Heart left ventricle (tissue), 16 donors: ENCODE measurements at regions not wholly inside any gene's neighbourhood (a gene's known extent, or its start where the extent isn't known, plus 50 kb on each side); places are given as distances from the start of the nearest gene placed in this dataset.
A peak's percentile ranks its signal among the peaks of the same experiment; 100 is the strongest.

Experiments used
- ATAC-seq, 4 donors: fragments of 200-7000 bp; cut with Tn5 transposase; one replicate each; pipeline ENCODE4 v1.9.1; 2020 to 2022; ENCODE audit warnings: moderate library complexity in 4 of 4, mild to moderate bottlenecking in 3 of 4, moderate number of reproducible peaks in 1 of 4
- DNase-seq, 5 donors: peaks; one replicate each; pipeline ENCODE4 v3.0.0-alpha.2; 2020
- H3K27ac ChIP-seq, 12 donors: fragments of 200-600 bp; sonication (generic) in 4 of 12; one replicate each; pipeline versions ENCODE4 v1.5.0 to v1.8.0; 2016 to 2022; ENCODE audit warnings: mild to moderate bottlenecking in 2 of 12
- H3K27me3 ChIP-seq, 9 donors: fragments of 200-600 bp; sonication (generic) in 2 of 9; one replicate each; pipeline versions ENCODE4 v1.5.1 to v1.8.0; 2016 to 2022; ENCODE audit warnings: mild to moderate bottlenecking in 3 of 9
- H3K36me3 ChIP-seq, 9 donors: fragments of 200-600 bp; sonication (generic) in 2 of 9; one replicate each; pipeline versions ENCODE4 v1.5.0 to v1.8.0; 2018 to 2022; ENCODE audit warnings: mild to moderate bottlenecking in 2 of 9
- H3K4me1 ChIP-seq, 12 donors: fragments of 200-600 bp; sonication (generic) in 4 of 12; one replicate each; pipeline versions ENCODE4 v1.5.0 to v1.8.0; 2016 to 2022; ENCODE audit warnings: mild to moderate bottlenecking in 3 of 12
- H3K4me3 ChIP-seq, 12 donors: fragments of 200-600 bp; sonication (generic) in 4 of 12; one replicate each; pipeline versions ENCODE4 v1.5.0 to v1.8.0; 2017 to 2022; ENCODE audit warnings: mild to moderate bottlenecking in 9 of 12, moderate library complexity in 4 of 12
- H3K9me3 ChIP-seq, 12 donors: fragments of 200-600 bp; sonication (generic) in 4 of 12; one replicate each; pipeline versions ENCODE4 v1.5.0 to v1.8.0; 2016 to 2022; ENCODE audit warnings: mild to moderate bottlenecking in 1 of 12
- CTCF ChIP-seq, 12 donors: fragments of 200-600 bp; sonication (generic) in 4 of 12; IDR thresholded peaks; one replicate each; pipeline versions ENCODE4 v1.5.0 to v1.8.0; 2018 to 2022; ENCODE audit warnings: antibody characterized with exemption in 12 of 12, mild to moderate bottlenecking in 5 of 12
- POLR2A ChIP-seq, 2 donors: fragments of 450-650 bp; IDR thresholded peaks; one replicate each; pipeline ENCODE4 v1.6.1; 2017; ENCODE audit warnings: antibody characterized with exemption in 2 of 2, mild to moderate bottlenecking in 2 of 2, moderate library complexity in 2 of 2
- WGBS, 4 donors: extraction: QIAGEN DNeasy Blood & Tissue Kit in 2 of 4; methylation state at CpG; one replicate each; pipeline versions ENCODE4 v1.1.5 to v1.1.7; 2013 to 2018; 5-methylcytosine and 5-hydroxymethylcytosine counted together
- intact Hi-C, 10 donors: fragments of 100-400 bp; cut with DNase I; formaldehyde crosslinking; loops; one replicate each; pipeline versions ENCODE4 v1.11.1 to v1.14.2; 2022
- donor health status: ischemic (EF 13 %, LVEDD 7.1; RV severe dilation, severe dysfunction).
- donor health status: healthy with polysubstance abuse.
- donor health status: DM: no; HTN: yes; CAD: no.
- donor health status: DM: no; HTN: no; CAD: no.
- donor health status: ischemic (EF 25% LVEDD 6.9; RV normal size, moderate dysfunction).
- donor health status: ischemic (EF 25% LVEDD 5.7; RV mildly dilated, moderate dysfunction).
- donor health status: healthy.
- donor health status: DM: yes; HTN: yes; CAD: no.
- donor health status: ischemic (EF 35%, LVEDD 5.7; RV mildly dilated, moderate dysfunction).
- donor health status: nonischemic (EF 11% LVEDD 7.7; RV severe dilation, severe dysfunction).
- donor health status: DM: yes; HTN: yes; CAD: no.
- donor health status: PGD.
- donor health status: ischemic (EF 29% LVEDD 5.4; RV normal size, mild dysfunction).
- donor health status: nonischemic (EF 23%, LVEDD 6.1; RV moderate dilation, normal function).

DNA sequence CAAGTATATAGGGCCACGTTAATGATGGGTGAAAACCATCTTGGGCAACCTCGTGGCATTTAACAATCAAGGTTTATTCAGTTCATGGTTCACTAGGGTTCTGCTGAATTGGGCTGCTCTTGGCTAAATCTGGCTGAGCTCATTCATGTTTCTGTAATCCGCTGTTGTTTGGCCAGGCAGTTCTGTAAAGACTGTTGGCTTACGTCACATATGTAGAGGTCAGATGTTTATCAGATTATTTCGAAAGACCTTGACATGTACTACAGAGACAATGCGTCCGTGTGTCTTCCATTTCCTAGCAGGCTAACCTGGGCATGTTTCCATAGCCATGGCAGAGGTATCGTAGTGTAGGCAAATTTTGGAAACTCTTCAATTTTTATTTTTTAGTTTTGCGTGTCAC lies 190.0 kb upstream of the ZWINT start:
- intact Hi-C loops, result no loop called here
- ATAC-seq, result no peak
- no peak overlapping the region for H3K4me3 ChIP-seq
- H3K4me1 ChIP-seq, result no peaks in the 10 kb centered on the region
- peaks cover 0 to 22% (median 0%) of the 10 kb centered on the region in 12 donors for H3K9me3 ChIP-seq
- TF ChIP-seq POLR2A (IDR thresholded peaks at IDR 0.05) (no peak), CTCF (IDR thresholded peaks at IDR 0.05) (no peak)
- WGBS, 4 donors, result 75 to 80% (median 76%) methylated on average over 9 of the region's 9 CpGs
- no peak overlapping the region for H3K27ac ChIP-seq
- H3K27me3 ChIP-seq, result no peaks in the 10 kb centered on the region
- H3K36me3 ChIP-seq, result no peaks in the 10 kb centered on the region
- DNase-seq, result no peak

DNA sequence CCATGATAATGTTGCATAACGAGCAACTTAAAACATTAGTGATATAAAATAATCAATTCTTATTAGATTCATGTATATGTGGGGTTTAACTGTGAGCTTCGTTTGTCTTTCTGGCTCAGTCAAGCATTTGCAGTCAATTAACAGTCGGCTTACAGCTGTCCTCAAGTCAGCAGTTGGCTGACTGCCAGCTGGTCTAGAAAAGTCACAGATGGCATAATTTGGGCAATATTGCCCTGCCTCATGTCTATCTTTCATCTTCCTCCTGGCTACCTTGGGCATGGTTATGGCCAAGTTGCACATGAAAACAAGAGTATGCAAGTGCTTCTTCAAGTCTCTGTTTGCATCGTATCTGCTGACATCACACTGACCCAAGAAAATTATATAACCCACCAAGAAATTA lies 186.1 kb upstream of the ZWINT start:
- ATAC-seq (no peak), DNase-seq (peak in 1 of 5 donors; percentile 18)
- TF ChIP-seq POLR2A (IDR thresholded peaks at IDR 0.05) (no peak), CTCF (IDR thresholded peaks at IDR 0.05) (no peak)
- 44 to 59% (median 52%) methylated on average over 4 of the region's 4 CpGs for WGBS, 4 donors
- Histone ChIP-seq H3K4me3 (no peak overlapping the region), H3K27me3 (no peaks in the 10 kb centered on the region), H3K9me3 (peaks cover 0 to 9% (median 0%) of the 10 kb centered on the region in 12 donors), H3K27ac (no peak overlapping the region), H3K4me1 (no peaks in the 10 kb centered on the region), H3K36me3 (no peaks in the 10 kb centered on the region)
- intact Hi-C loops, result no loop called here

GRCh38 chr10:56537984-56538383 lies 176.9 kb upstream of the ZWINT start:
- Histone ChIP-seq H3K27ac (no peak overlapping the region), H3K9me3 (no peaks in the 10 kb centered on the region), H3K36me3 (no peaks in the 10 kb centered on the region), H3K4me1 (no peaks in the 10 kb centered on the region), H3K27me3 (no peaks in the 10 kb centered on the region), H3K4me3 (no peak overlapping the region)
- no peak for DNase-seq
- no peak for TF ChIP-seq POLR2A (IDR thresholded peaks at IDR 0.05)
- no peak for TF ChIP-seq CTCF (IDR thresholded peaks at IDR 0.05)
- 71 to 91% (median 82%) methylated on average over 4 of the region's 4 CpGs for WGBS, 4 donors
- intact Hi-C loops, result no loop called here
- ATAC-seq, result peak in 2 of 4 donors; percentile 31 to 54

DNA sequence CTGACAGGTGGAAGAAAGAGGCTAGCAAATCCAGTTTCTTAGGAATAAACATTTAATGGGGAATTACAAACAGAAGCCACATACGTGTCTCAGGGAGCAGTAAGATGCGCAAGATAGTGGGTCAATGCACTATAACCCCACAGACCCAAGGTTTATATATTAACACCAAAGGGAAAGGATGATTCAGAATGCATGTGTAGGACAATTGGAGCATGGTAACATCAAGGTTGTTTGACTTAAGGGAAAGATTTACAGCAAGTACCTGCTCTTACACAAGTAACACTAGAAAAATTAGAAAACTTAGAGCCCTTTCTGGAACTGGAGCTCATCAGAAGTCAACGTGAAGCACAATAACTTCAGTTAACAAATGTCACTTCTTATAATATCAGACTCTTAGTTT lies 161.1 kb upstream of the ZWINT start:
- intact Hi-C loops, result no loop called here
- no peak overlapping the region for H3K27ac ChIP-seq
- WGBS, 4 donors, result 75 to 81% (median 75%) methylated on average over 3 of the region's 3 CpGs
- no peaks in the 10 kb centered on the region for H3K4me1 ChIP-seq
- H3K36me3 ChIP-seq, result no peaks in the 10 kb centered on the region
- ATAC-seq (no peak), DNase-seq (no peak)
- TF ChIP-seq POLR2A (IDR thresholded peaks at IDR 0.05), result no peak
- TF ChIP-seq CTCF (IDR thresholded peaks at IDR 0.05), result no peak
- H3K27me3 ChIP-seq, result no peaks in the 10 kb centered on the region
- peaks cover 0 to 6% (median 0%) of the 10 kb centered on the region in 12 donors for H3K9me3 ChIP-seq
- no peak overlapping the region for H3K4me3 ChIP-seq
